Stimulated activated CD4-positive, alpha-beta T cell treated with anti-CD3 and anti-CD28 coated beads, Interleukin-4, amount 100 ng/mL, for 24 hours (primary cell): ENCODE measurements at regions not wholly inside any gene's neighbourhood (a gene's known extent, or its start where the extent isn't known, plus 50 kb on each side); places are given as distances from the start of the nearest gene placed in this dataset.
"Not testable (repeated sequence)": the region's sequence is repeated elsewhere in the genome, so short reads cannot be mapped to it uniquely, and the experiment has no call there.

Experiments used
- DNase-seq: peaks from one replicate; pipeline ENCODE4 v3.0.0-alpha.2; 2020

- no peak for DNase-seq
Measured at GRCh38 chr7:68109299-68109698, 1112.7 kb downstream of the TYW1 start.

- DNase-seq = no peak
Measured at GRCh38 chr7:68119411-68119810, 1122.8 kb downstream of the TYW1 start.

GRCh38 chr7:68121056-68121455 lies 1124.4 kb downstream of the TYW1 start:
- DNase-seq = no peak

- no peak for DNase-seq
Measured at GRCh38 chr7:68121655-68122054, 1125.0 kb downstream of the TYW1 start.

- no peak for DNase-seq
Measured at GRCh38 chr7:68122801-68123200, 1126.2 kb downstream of the TYW1 start.

- DNase-seq = no peak
Measured at GRCh38 chr7:68125168-68125567, 1128.5 kb downstream of the TYW1 start.

- DNase-seq = no peak
Measured at GRCh38 chr7:68133045-68133444, 1136.4 kb downstream of the TYW1 start.

GRCh38 chr7:68143345-68143744 lies 1146.7 kb downstream of the TYW1 start:
- DNase-seq = no peak

- no peak for DNase-seq
Measured at GRCh38 chr7:68146983-68147382, 1150.3 kb downstream of the TYW1 start.

GRCh38 chr7:68147614-68148238 lies 1151.1 kb downstream of the TYW1 start:
- no peak for DNase-seq

- DNase-seq = no peak
Measured at GRCh38 chr7:68148440-68148839, 1151.8 kb downstream of the TYW1 start.

GRCh38 chr7:68152205-68152604 lies 1155.6 kb downstream of the TYW1 start:
- DNase-seq = no peak

- DNase-seq = no peak
Measured at GRCh38 chr7:68155676-68156075, 1159.0 kb downstream of the TYW1 start.

- DNase-seq = no peak
Measured at GRCh38 chr7:68158686-68159295, 1162.2 kb downstream of the TYW1 start.

- no peak for DNase-seq
Measured at GRCh38 chr7:68162712-68163111, 1166.1 kb downstream of the TYW1 start.

GRCh38 chr7:68166525-68166924 lies 1169.9 kb downstream of the TYW1 start:
- DNase-seq = no peak

- DNase-seq = no peak
Measured at GRCh38 chr7:68173513-68173912, 1176.9 kb downstream of the TYW1 start.

- DNase-seq = no peak
Measured at GRCh38 chr7:68176974-68177373, 1180.3 kb downstream of the TYW1 start.

GRCh38 chr7:68180761-68181160 lies 1184.1 kb downstream of the TYW1 start:
- DNase-seq = no peak

- DNase-seq = no peak
Measured at GRCh38 chr7:68183176-68183575, 1186.5 kb downstream of the TYW1 start.

- no peak for DNase-seq
Measured at GRCh38 chr7:68185631-68186456, 1189.2 kb downstream of the TYW1 start.

- no peak for DNase-seq
Measured at GRCh38 chr7:68187532-68187931, 1190.9 kb downstream of the TYW1 start.

- no peak for DNase-seq
Measured at GRCh38 chr7:68192941-68193340, 1196.3 kb downstream of the TYW1 start.

- DNase-seq = not testable (repeated sequence)
Measured at GRCh38 chr7:68195642-68196041, 1199.0 kb downstream of the TYW1 start.
